HAP-1 (cell line): ENCODE measurements at regions not wholly inside any gene's neighbourhood (a gene's known extent, or its start where the extent isn't known, plus 50 kb on each side); places are given as distances from the start of the nearest gene placed in this dataset.
A peak's percentile ranks its signal among the peaks of the same experiment; 100 is the strongest.

Source experiments
- DNase-seq, 2 experiments: peaks; one replicate each; pipeline ENCODE4 v3.0.0-alpha.2; 2016 to 2020; ENCODE audit warnings: low spot score in 2 of 2
- H3K27me3 ChIP-seq: fragments of 250-450 bp; sonication (Bioruptor Pico); 2 replicates; pipeline ENCODE4 v1.5.1; 2020; ENCODE audit warnings: low read depth, mild to moderate bottlenecking, moderate library complexity
- H3K36me3 ChIP-seq: fragments of 250-450 bp; sonication (Bioruptor Pico); replicated peaks from 2 replicates; pipeline ENCODE4 v1.5.1; 2020; ENCODE audit warnings: mild to moderate bottlenecking
- H3K4me1 ChIP-seq: fragments of 250-450 bp; sonication (Bioruptor Pico); 2 replicates; pipeline ENCODE4 v1.5.1; 2020; ENCODE audit warnings: mild to moderate bottlenecking
- H3K4me3 ChIP-seq: fragments of 250-450 bp; sonication (Bioruptor Pico); 2 replicates; pipeline ENCODE4 v1.5.1; 2020; ENCODE audit warnings: mild to moderate bottlenecking, moderate library complexity
- H3K9me3 ChIP-seq: fragments of 250-450 bp; sonication (Bioruptor Pico); 2 replicates; pipeline ENCODE4 v1.5.1; 2020; ENCODE audit warnings: mild to moderate bottlenecking, moderate library complexity
- in situ Hi-C: fragments of 300-500 bp; cut with MboI; formaldehyde crosslinking; loops from 3 replicates; pipeline ENCODE4 v1.14.3; 2020; ENCODE audit warnings: low sequenced_read_pairs, inconsistent platforms, mixed read lengths

- in situ Hi-C loops = no loop called here
- Histone ChIP-seq H3K9me3 (no peaks in the 10 kb centered on the region), H3K36me3 (no peaks in the 10 kb centered on the region), H3K4me1 (peaks cover 13% of the 10 kb centered on the region), H3K27me3 (no peaks in the 10 kb centered on the region), H3K4me3 (no peak overlapping the region)
- DNase-seq = peak in 1 of 2 experiments; percentile 32
These were observed 500.7 kb downstream of the RIT2 start for GRCh38 chr18:42614619-42615293.

- no peak for DNase-seq
- Histone ChIP-seq H3K36me3 (no peaks in the 10 kb centered on the region), H3K27me3 (no peaks in the 10 kb centered on the region), H3K4me3 (no peak overlapping the region), H3K9me3 (no peaks in the 10 kb centered on the region), H3K4me1 (peaks cover 34% of the 10 kb centered on the region)
- in situ Hi-C loops = no loop called here
These were observed 498.3 kb downstream of the RIT2 start for GRCh38 chr18:42617221-42617620.

- Histone ChIP-seq H3K9me3 (no peaks in the 10 kb centered on the region), H3K27me3 (no peaks in the 10 kb centered on the region), H3K36me3 (no peaks in the 10 kb centered on the region), H3K4me3 (no peak overlapping the region), H3K4me1 (peaks cover 47% of the 10 kb centered on the region)
- in situ Hi-C loops = no loop called here
- peak in 1 of 2 experiments; percentile 99 for DNase-seq
These were observed 495.7 kb downstream of the RIT2 start for GRCh38 chr18:42619771-42620170.

- Histone ChIP-seq H3K4me3 (no peak overlapping the region), H3K27me3 (no peaks in the 10 kb centered on the region), H3K4me1 (peaks cover 49% of the 10 kb centered on the region), H3K36me3 (no peaks in the 10 kb centered on the region), H3K9me3 (no peaks in the 10 kb centered on the region)
- DNase-seq = no peak
- in situ Hi-C loops = no loop called here
These were observed 494.8 kb downstream of the RIT2 start for GRCh38 chr18:42620657-42621056.

- peak in 1 of 2 experiments; percentile 38 for DNase-seq
These were observed 491.6 kb downstream of the RIT2 start for GRCh38 chr18:42623935-42624334.

GRCh38 chr18:42632801-42633200, 482.7 kb downstream of the RIT2 start:
- no peaks in the 10 kb centered on the region for H3K4me1 ChIP-seq
- H3K9me3 ChIP-seq = no peaks in the 10 kb centered on the region
- no peaks in the 10 kb centered on the region for H3K36me3 ChIP-seq
- no peak for DNase-seq
- no peak overlapping the region for H3K4me3 ChIP-seq
- no peaks in the 10 kb centered on the region for H3K27me3 ChIP-seq
- in situ Hi-C loops = no loop called here

More at GRCh38 chr18:42623935-42624334, 491.6 kb downstream of the RIT2 start:
- no peaks in the 10 kb centered on the region for H3K9me3 ChIP-seq
- peaks cover 49% of the 10 kb centered on the region for H3K4me1 ChIP-seq
- H3K36me3 ChIP-seq = no peaks in the 10 kb centered on the region; the same call in 1 of the 2 replicates
- in situ Hi-C loops = no loop called here
- H3K4me3 ChIP-seq = no peak overlapping the region
- H3K27me3 ChIP-seq = no peaks in the 10 kb centered on the region

GRCh38 chr18:42635378-42636048, 480.0 kb downstream of the RIT2 start:
- Histone ChIP-seq H3K9me3 (no peaks in the 10 kb centered on the region), H3K4me3 (no peak overlapping the region), H3K27me3 (no peaks in the 10 kb centered on the region), H3K36me3 (no peaks in the 10 kb centered on the region), H3K4me1 (no peaks in the 10 kb centered on the region)
- DNase-seq = peak in 1 of 2 experiments; percentile 10
- in situ Hi-C loops = no loop called here

- DNase-seq = no peak
- no peaks in the 10 kb centered on the region for H3K36me3 ChIP-seq
- no peaks in the 10 kb centered on the region for H3K27me3 ChIP-seq
- in situ Hi-C loops = no loop called here
- no peaks in the 10 kb centered on the region for H3K4me1 ChIP-seq
- H3K9me3 ChIP-seq = no peaks in the 10 kb centered on the region
- H3K4me3 ChIP-seq = no peak overlapping the region
These were observed 479.2 kb downstream of the RIT2 start for GRCh38 chr18:42636309-42636708.

- no peaks in the 10 kb centered on the region for H3K4me1 ChIP-seq
- H3K27me3 ChIP-seq = no peaks in the 10 kb centered on the region
- DNase-seq = no peak
- in situ Hi-C loops = no loop called here
- H3K36me3 ChIP-seq = no peaks in the 10 kb centered on the region
- no peak overlapping the region for H3K4me3 ChIP-seq
- no peaks in the 10 kb centered on the region for H3K9me3 ChIP-seq
These were observed 475.3 kb downstream of the RIT2 start for GRCh38 chr18:42640160-42640559.

- DNase-seq = no peak
- Histone ChIP-seq H3K9me3 (no peaks in the 10 kb centered on the region), H3K27me3 (no peaks in the 10 kb centered on the region), H3K4me3 (no peak overlapping the region), H3K36me3 (no peaks in the 10 kb centered on the region), H3K4me1 (no peaks in the 10 kb centered on the region)
- in situ Hi-C loops = no loop called here
These were observed 473.5 kb downstream of the RIT2 start for GRCh38 chr18:42641996-42642395.

- Histone ChIP-seq H3K27me3 (no peaks in the 10 kb centered on the region), H3K36me3 (no peaks in the 10 kb centered on the region), H3K9me3 (no peaks in the 10 kb centered on the region), H3K4me3 (no peak overlapping the region), H3K4me1 (peaks cover 3% of the 10 kb centered on the region; the same call in 1 of the 2 replicates)
- in situ Hi-C loops = no loop called here
- no peak for DNase-seq
These were observed 470.8 kb downstream of the RIT2 start for GRCh38 chr18:42644729-42645131.

GRCh38 chr18:42649331-42650035, 466.0 kb downstream of the RIT2 start:
- in situ Hi-C loops = no loop called here
- peaks cover 8% of the 10 kb centered on the region; the same call in 1 of the 2 replicates for H3K4me1 ChIP-seq
- H3K36me3 ChIP-seq = no peaks in the 10 kb centered on the region
- H3K9me3 ChIP-seq = no peaks in the 10 kb centered on the region
- DNase-seq = peak; percentile 67 to 83
- H3K4me3 ChIP-seq = no peak overlapping the region
- H3K27me3 ChIP-seq = no peaks in the 10 kb centered on the region

GRCh38 chr18:42654556-42654955, 460.9 kb downstream of the RIT2 start:
- H3K9me3 ChIP-seq = no peaks in the 10 kb centered on the region; the same call in 1 of the 2 replicates
- H3K4me3 ChIP-seq = no peak overlapping the region
- in situ Hi-C loops = no loop called here
- H3K4me1 ChIP-seq = peaks cover 5% of the 10 kb centered on the region; the same call in 1 of the 2 replicates
- DNase-seq = no peak
- no peaks in the 10 kb centered on the region for H3K27me3 ChIP-seq
- H3K36me3 ChIP-seq = no peaks in the 10 kb centered on the region; the same call in 1 of the 2 replicates

- Histone ChIP-seq H3K4me3 (no peak overlapping the region), H3K27me3 (no peaks in the 10 kb centered on the region), H3K4me1 (no peaks in the 10 kb centered on the region; the same call in 1 of the 2 replicates), H3K36me3 (no peaks in the 10 kb centered on the region; the same call in 1 of the 2 replicates), H3K9me3 (no peaks in the 10 kb centered on the region; the same call in 1 of the 2 replicates)
- DNase-seq = no peak
- in situ Hi-C loops = no loop called here
These were observed 457.9 kb downstream of the RIT2 start for GRCh38 chr18:42657551-42657950.
